Kidney (tissue), 13 donors: ENCODE measurements at regions not wholly inside any gene's neighbourhood (a gene's known extent, or its start where the extent isn't known, plus 50 kb on each side); places are given as distances from the start of the nearest gene placed in this dataset.

Experiments
- DNase-seq, 5 donors: peaks; one replicate each; pipeline ENCODE4 v3.0.0-alpha.2; 2013 to 2020
- FAIRE-seq: peaks from 2 replicates; lab custom pipeline; 2012; peaks lifted over from hg19 to GRCh38; lab: Jason Lieb, UNC
- H3K27ac ChIP-seq, 2 donors: one replicate each; pipeline ENCODE4 v1.7.0; 2013; ENCODE audit warnings: low read depth in 2 of 2, low read length in 2 of 2, inconsistent platforms in 1 of 2
- H3K27me3 ChIP-seq: one replicate; pipeline ENCODE4 v1.7.1; 2013; ENCODE audit warnings: low read length, inconsistent platforms; ENCODE audit not compliant: control insufficient read depth, insufficient read depth
- H3K36me3 ChIP-seq, 3 donors: one replicate each; pipeline versions ENCODE4 v1.7.0 to v1.7.1; 2013; ENCODE audit warnings: low read length in 3 of 3, control low read depth in 1 of 3, inconsistent platforms in 1 of 3; ENCODE audit not compliant: insufficient read depth in 3 of 3, control insufficient read depth in 2 of 3
- H3K4me1 ChIP-seq, 3 donors: one replicate each; pipeline versions ENCODE4 v1.7.0 to v1.7.1; 2013; ENCODE audit warnings: low read length in 3 of 3, inconsistent platforms in 1 of 3, low read depth in 1 of 3; ENCODE audit not compliant: control insufficient read depth in 2 of 3, insufficient read depth in 2 of 3
- H3K4me3 ChIP-seq, 3 donors: one replicate each; pipeline versions ENCODE4 v1.7.0 to v1.8.1; 2013; ENCODE audit warnings: low read length in 3 of 3, control low read depth in 1 of 3, inconsistent platforms in 1 of 3
- H3K9ac ChIP-seq, 3 donors: one replicate each; pipeline versions ENCODE4 v1.7.0 to v1.7.1; 2013; ENCODE audit warnings: low read length in 3 of 3, control low read depth in 1 of 3, inconsistent platforms in 1 of 3
- H3K9me3 ChIP-seq, 3 donors: one replicate each; pipeline versions ENCODE4 v1.7.0 to v1.7.1; 2013; ENCODE audit warnings: low read length in 3 of 3, control low read depth in 1 of 3, inconsistent platforms in 1 of 3; ENCODE audit not compliant: control insufficient read depth in 2 of 3, insufficient read depth in 1 of 3
- CTCF ChIP-seq: IDR thresholded peaks from 3 replicates; pipeline ENCODE4 v1.5.1; 2012; ENCODE audit warnings: mild to moderate bottlenecking, moderate library complexity, borderline replicate concordance; ENCODE audit not compliant: insufficient read depth; ENCODE audit errors: extremely low read depth
- intact Hi-C: fragments of 100-400 bp; cut with DNase I; formaldehyde crosslinking; loops from one replicate; pipeline ENCODE4 v1.11.1; 2022
- donor health status: control.
- donor health status: control.
- donor health status: control.
- donor health status: control.
- donor health status: control.
- donor health status: DM: yes; HTN: yes; CAD: no.
- donor health status: Normal renal cell carcinoma (clear cell type).

DNA sequence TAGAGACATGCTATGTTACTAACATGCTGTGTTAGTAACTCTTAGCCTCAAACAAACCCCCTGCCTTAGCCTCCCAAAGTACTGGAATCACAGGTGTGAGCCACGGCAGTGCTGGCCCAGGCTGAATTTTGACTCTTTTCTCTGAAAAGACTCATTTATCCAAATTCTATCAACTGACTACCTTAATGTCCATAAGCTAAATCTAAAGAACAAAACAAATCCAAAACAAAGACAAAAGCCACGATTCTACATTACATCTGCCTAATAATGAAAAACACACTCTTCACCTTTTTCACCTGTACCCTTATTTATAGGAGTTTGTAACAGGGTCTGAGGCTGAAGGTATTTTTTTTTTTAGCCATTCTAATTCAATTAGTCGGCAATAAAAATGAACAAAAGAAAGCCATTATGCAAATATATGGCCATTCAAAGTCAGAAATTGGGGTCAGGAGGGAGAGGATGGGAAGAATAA lies 432.5 kb downstream of the RBFOX1 start:
- H3K36me3 ChIP-seq, result no peaks in the 10 kb centered on the region
- H3K27ac ChIP-seq, result no peak overlapping the region
- no peaks in the 10 kb centered on the region for H3K4me1 ChIP-seq
- H3K4me3 ChIP-seq, result no peak overlapping the region
- TF ChIP-seq CTCF, result no peak
- intact Hi-C loops, result no loop called here
- no peak for FAIRE-seq
- H3K27me3 ChIP-seq, result no peaks in the 10 kb centered on the region
- H3K9me3 ChIP-seq, result no peaks in the 10 kb centered on the region
- DNase-seq, result no peak
- no peak overlapping the region for H3K9ac ChIP-seq

DNA sequence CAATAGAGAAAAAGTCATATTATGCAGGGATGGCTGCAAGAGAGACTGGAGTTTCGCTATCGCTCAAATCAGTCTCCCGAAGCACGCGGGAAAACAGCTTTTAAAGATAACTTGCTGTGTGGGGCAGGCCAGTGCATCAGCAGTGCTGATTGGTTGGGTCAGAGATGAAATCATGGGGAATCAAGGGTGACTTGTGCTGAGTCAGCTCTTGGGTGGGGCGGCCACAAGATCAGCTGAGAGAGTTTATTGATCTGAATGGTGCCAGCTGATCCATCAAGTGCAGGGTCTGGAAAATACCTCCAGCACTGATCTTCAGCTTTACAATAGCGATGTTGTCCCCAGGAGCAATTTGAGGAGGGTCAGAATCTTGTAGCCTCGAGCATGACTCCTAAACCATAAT lies 430.5 kb downstream of the RBFOX1 start:
- Histone ChIP-seq H3K27ac (no peak overlapping the region), H3K9ac (no peak overlapping the region), H3K4me3 (no peak overlapping the region), H3K4me1 (no peaks in the 10 kb centered on the region), H3K9me3 (no peaks in the 10 kb centered on the region), H3K36me3 (no peaks in the 10 kb centered on the region), H3K27me3 (no peaks in the 10 kb centered on the region)
- DNase-seq, result no peak
- FAIRE-seq, result no peak
- intact Hi-C loops, result no loop called here
- no peak for TF ChIP-seq CTCF
